ENCODE measurements at regions not wholly inside any gene's neighbourhood (a gene's known extent, or its start where the extent isn't known, plus 50 kb on each side); places are given as distances from the start of the nearest gene placed in this dataset.
"Not testable (repeated sequence)": the region's sequence is repeated elsewhere in the genome, so short reads cannot be mapped to it uniquely, and the experiment has no call there.

DNA sequence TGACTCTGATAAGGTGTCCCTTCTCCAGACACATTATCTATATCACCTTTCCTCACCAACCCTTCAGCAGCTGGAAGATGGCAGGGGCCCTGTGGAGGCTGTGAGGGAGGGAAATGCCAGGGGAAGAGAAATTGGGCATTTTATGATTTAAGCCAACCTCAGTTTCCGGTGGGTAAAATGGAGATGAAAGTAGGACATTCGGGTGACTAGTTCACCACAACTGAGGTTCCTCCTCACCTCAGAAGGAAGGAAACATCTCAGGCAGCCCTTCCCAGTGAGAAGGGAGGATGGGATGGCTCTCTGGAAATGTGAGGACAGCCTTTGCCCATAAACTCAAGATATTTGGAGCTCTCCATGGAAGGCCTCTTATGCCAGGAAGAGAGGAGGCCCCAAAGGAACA, 251.5 kb downstream of the MID1IP1 start:
- DNase-seq: no peak

DNA sequence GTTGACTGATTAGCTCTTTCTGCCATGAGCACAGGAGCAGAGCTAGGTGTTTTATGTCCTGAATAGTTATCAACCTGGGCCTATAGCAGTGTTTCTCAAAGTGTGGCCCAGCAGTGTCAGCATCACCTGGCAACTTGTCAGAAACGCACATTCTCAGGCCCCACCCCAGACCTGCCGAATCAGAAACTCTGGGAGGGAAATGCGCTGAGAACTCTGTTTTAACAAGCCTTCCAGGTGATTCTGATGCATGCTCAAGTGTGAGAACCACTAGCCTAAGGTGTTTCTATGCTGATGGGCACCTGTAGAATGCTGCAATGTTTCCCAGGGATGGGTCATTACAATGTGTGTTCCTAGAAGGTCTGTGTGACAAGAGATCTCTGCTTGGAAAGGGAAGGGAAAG, 257.5 kb downstream of the MID1IP1 start:
- no peak for DNase-seq

DNA sequence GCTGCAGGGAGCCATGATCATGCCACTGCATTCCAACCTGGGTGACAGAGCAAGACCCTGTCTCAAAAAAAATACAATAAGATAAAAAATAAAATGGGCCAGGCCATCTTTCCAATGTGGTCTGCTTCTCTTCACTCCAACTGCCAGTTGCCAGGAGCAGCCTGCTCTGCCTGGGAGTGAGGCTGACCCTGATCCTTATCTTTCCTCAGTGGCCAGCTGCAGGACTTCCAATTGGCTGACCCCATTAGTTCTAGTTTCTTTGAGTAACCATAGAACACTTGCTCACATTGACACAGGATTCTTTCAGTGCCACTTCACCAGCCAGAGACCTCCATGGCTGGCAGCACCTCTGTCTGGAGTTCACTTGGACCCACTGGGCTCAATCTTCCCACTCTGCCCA, 258.6 kb downstream of the MID1IP1 start:
- DNase-seq: no peak

DNA sequence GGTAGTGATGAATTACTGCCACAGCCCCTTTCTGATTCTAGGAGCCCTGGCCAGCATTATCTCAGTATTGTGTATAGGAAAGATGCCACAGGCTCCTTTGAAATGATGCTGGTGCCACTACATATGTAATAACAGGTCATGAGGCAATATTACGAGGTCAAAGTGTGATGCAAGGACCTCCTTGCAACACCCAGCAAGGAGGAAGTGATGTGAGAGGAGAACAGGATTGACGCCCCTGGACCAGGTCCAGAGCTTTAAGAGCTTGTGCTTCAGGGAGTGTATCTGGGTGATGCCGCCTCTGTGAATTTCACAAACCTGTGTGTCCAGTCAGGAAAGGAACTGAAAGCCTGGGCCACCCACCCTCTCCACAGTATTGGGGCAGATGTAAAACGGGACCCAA, 261.8 kb downstream of the MID1IP1 start:
- peak; percentile 81 for DNase-seq

DNA sequence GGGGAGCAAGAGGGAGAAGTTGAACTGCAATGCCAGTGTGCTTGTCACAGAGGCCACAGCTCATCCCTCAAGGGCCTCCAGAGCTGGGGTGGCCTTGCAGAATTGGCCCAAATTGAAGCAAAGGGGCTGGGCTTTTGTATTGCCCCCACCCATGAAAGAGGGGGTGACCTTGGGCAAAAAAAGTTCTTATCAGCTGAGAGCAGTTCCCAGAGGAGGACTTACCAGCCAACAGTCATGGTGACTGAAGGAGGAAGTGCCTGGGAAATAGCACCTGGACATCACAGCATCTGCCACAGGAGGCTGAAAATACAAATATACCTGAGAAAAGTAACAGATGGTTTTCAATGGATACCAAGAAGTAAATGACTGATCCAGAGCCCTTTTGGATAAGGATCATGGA, 262.4 kb downstream of the MID1IP1 start:
- DNase-seq: no peak

DNA sequence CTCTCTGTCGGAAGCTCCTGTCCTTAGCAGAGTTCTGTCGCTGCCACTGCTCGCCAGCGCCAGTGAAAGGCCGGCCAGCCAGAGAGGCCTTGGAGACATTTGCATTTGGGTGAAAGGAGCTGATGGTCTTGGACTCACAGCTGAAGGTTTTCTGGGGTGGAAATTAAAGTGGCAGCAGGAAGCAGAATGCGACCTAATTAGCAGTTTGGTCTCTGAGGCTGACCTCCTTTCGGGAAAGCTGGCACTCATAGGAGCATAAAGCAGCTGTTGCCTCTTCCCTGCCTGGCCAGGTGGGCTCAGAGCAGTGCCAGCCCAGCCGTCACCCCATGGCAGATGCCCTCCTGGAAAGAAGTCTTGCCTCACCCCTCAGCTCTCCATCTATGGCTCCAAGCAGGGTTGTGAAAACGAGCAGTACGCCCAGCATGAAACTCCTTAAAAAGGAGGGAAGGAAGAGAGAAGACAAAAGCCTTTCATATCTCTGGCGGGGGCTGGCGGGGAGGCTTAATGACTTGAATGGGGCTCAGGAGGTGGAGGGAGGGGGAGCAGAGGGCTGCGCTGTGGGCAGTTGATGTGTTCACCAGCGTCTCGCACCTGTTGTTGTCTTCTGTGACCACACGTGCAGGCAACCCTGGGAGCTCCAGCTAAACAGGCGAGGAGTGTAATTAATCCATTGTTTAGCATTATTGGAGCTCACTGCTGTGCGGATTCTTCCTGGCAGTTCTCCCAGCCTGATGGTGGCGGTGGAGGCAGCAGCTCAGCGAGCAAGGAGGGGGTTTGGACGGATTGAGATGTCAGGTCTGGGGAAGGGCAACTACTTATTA, 264.0 kb downstream of the MID1IP1 start:
- no peak for DNase-seq

DNA sequence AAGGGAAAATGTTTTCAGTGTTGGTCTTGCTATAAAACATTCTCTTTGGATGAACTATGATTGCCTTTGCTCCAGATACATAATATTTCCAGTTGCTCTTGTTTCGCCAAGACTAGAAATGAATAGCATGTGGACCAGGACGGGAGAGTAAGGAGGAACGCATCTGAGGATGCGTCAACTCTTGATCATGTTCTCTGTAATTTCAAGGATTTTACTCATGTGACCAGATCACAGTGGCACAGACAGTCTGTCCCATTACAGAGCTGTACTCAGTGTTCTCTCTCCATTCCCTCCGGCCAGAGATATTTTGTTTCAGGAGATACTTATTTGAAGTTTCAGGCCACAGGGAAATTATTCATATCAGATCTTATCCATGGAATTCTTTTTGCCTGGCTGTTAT, 266.6 kb downstream of the MID1IP1 start:
- DNase-seq: no peak

DNA sequence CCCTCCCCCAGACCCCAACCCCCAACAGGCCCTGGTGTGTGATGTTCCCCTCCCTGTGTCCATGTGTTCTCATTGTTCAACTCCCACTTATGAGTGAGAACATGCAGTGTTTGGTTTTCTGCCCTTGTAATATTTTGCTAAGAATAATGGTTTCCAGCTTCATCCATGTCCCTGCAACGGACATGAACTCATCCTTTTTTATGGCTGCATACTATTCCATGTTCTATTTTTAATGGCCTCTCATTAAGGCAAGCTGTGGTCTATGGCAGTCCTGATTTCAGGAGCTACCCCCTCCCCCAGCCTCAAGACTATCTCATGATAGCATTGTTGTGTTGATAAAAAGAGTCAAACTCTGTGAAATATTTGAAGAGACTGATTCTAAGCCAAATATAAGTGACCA, 267.4 kb downstream of the MID1IP1 start:
- not testable (repeated sequence) for DNase-seq

DNA sequence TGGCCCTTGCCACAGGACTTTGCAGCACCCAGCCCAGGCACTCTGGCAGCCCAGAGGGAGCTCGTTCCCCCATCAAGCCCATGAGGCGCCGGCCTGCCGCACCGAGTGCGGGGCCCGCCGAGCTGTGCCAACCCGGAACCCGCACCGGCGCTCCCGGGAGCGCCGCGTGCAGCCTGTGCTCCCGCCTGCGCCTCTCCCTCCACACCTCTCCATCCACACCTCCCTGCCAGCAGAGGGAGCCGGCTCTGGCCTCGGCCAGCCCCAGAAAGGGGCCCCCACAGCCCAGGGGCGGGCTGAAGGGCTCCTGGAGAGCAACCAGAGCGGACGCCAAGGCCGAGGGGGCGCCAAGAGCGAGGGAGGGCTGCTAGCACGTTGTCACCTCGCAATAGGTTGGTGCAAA, 268.8 kb downstream of the MID1IP1 start:
- DNase-seq: no peak

DNA sequence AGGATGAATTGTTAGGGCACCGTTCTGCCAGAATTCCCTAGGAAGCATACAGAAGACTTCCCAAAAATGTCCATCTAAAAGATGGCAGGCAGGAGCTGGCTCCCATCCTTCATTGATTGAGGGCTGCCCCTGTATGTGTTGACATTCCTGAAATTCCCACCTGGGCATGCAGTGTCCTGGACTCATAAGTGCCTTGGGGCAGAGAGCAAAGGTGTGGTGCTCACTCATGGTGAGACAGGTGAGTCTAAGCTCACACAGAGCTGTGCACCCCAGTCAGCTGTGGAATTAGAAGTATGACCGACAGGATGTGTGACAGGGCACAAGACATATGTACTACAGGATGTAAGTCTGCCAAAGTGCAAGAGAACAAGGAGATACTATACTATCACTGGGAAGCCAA, 271.9 kb downstream of the MID1IP1 start:
- no peak for DNase-seq

DNA sequence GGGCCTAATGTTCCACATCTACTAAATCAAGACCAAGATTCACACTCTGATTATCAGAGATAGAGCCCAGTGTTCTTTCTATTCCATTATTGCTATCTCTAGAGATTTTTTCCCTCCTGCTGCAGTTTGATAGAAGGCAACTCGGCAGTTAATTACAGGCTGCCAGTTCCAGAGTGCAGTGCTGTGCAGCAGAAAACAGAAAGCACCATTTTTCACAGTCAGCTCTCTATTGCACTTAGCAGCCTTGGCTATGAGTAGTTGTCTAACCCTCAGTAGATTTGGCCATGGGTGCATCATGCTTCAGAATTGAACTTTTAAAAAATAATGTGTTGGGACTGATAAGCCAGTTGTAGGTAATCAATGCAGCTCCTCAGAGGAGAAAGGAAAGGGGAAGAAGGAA, 295.3 kb downstream of the MID1IP1 start:
- DNase-seq: no peak

DNA sequence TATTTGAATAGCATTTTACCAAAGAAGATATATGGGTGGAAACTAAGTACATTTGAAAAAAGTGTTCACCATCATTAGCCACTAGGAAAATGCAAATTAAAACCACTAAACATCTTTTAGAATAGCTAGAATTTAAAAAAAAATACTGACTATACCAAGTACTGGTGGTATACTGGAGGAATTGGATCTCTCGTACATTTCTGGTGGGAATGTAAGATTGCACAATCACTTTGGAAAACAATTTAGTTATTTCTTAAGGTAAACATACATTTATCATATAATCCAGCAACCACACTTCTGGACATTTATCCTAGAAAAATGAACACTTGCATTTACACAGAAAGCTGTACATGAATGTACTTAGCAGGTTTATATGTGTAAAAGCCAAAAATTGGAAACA, 303.5 kb downstream of the MID1IP1 start:
- no peak for DNase-seq

DNA sequence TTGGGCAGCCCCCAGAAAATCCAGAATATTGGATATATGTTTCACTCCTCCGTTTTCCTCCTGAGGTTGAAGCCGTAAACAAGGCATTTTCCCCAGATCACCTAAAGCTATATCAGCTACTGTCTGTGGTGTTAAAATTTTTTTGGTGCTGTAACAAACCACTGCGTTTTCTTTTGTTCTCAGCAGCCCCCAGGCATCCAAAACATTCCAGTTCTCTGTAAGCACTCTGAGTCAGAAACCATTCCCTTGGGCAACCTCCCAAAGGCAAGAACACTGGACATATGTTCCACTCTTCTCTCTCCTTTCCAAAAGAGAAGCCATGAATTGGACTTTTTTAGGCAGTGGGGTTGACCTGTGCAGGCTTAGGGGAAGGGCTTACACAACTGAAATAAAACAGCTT, 310.9 kb downstream of the MID1IP1 start:
- no peak for DNase-seq

DNA sequence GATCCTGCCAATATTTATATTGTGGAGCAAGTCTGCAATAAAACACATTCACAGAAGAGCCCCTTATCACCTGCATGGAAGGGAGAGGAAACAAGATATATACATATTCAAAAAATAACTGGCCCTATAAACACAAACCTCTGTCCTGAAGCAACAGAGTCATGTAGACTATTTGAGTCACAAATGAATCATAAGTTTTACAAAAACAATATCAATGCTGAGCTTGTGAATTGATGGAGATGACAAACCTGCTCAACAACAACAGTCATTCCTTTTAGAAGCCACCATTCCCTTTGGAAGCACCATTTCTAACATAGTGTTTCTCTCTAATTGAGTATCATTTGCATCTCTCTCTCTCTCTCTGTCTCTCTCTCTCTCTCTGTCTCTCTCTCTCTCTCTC, 313.9 kb downstream of the MID1IP1 start:
- DNase-seq: no peak

DNA sequence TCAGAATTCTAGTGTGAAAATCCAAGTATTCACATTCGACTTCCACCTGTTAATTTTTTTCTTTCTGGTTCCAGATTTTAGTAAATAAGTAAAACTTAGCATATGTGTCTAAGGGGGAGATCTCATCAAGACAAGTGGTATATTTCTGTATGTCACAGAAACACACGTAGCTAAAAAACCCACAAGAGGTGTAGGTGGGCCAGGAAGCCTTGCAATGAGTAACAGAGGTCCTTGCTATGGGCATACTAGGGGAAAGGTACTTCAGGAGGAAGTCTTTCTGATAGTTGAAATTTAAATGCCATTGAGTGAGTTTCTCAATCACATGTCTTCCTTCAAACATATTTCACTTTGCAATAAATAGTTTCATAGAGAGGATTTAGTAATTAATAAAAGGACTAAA, 315.8 kb downstream of the MID1IP1 start:
- no peak for DNase-seq

DNA sequence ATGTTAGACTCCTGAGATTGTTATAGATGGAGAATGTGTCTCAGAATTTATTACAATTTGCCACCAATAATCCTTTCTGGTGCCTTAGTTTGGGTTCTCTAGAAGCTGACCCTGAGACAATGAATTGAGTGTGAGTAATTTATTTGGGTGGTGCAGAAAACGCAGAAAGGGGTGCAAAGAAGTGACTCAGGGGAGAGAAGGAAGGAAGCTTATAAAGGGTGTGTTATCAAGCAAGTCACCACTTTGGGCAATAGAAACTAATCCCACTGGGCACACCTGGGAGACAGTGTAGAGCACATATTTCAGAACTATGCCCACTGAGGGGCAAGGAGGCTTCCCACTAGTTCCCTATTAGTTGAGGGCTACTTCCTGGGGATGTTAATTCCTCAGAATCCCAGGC, 320.6 kb downstream of the MID1IP1 start:
- no peak for DNase-seq

DNA sequence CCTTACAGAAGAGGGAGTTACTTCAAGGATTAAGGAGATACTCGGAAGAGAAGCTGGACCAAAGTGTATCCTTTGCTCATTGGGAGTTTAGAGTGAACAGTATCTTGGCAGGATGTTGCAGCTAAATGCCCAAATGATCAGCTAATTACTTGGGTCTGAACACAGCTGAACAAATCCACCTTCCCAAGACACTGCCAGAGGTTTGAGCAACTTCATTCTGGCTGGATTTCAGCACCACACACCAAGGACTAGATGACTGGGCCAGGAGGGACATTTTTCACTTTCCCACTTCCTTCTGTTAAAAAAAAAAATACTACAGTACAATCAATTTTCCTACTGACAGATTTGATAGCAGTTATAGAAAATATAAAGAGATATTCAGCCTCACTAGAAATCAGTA, 324.6 kb downstream of the MID1IP1 start:
- no peak for DNase-seq

DNA sequence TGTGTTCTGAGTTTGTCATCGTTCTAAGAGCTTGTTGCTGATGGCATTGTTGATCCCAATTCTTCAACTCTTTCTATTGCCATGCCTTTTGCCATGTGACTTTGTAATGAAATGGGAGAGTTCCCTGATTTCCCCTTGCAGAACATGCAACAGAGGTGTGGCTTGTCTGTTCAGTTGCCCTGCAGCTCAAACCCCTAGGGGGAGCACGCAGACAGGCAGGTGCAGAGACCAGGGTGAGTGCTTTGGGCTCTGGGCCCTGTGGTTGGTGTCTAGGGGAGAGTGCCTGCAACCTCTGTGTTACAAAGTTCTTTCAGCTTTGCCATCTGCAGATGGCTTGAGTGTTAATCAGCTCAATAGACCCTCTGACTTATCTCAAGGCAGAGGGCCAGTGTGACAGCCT, 332.7 kb downstream of the MID1IP1 start:
- DNase-seq: no peak

DNA sequence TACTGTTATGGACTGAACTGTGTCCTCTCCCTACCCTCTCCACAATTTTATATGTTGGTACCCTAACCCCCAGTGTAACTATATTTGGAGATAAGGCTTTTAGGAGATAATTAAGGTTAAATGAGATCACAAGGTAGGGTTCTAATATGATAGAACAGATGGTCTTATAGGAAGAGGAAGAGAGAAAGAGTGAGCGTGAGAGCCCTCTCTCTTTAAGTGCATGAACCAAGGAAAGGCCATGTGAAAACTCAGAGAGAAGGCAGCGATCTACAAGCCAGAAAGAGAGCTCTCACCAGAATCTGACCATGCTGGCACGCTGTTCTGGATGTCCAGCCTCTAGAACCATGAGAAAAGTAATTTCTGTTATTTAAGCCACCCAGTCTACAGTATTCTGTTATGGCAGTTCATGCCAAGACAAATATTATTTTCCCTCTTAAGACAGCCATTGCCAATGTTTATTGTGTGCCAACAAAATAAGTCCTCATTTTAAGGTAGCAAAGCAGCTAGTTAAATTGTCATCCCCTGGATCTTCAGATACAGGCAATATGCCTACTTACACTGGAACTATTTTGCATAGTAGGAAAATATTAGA, 336.2 kb downstream of the MID1IP1 start:
- DNase-seq: no peak

DNA sequence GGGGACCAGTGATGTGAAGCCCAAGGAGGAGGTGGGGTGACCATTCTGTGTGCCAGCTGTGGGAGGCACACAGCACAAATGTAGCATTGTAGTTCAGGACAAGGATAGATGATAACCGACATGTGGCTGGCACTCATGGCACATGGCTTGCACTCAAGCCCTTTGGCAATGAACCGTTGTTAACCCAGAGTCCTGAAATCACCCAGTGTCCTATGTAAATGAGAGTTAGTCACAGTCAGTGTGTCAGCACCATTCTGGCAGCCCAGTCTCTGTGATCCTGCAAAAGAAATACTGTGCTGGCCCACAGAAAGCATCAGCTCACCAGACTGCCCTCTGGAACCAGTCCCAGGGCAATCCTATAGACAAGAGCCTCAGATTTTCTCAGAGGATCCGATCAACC, 339.3 kb downstream of the MID1IP1 start:
- no peak for DNase-seq

DNA sequence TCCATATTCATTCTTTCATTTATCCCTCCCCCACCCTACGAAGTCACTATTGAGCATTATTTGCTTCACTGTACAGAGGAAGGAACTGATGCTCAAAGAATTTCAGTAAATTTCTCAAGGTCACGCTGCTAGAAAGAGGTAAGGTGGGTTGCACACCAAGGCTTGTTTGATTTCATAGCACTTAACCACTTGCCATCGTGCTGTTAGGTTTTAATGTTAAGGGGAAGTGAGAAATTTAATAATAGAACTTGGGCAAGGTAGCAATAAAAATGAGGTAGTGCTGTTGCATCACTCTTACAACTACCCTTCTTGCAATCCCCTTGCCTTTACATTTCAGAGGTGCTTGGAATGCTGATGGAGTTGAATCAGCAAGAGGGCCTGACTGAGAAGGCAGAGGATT, 343.1 kb downstream of the MID1IP1 start:
- DNase-seq: peak; percentile 71

DNA sequence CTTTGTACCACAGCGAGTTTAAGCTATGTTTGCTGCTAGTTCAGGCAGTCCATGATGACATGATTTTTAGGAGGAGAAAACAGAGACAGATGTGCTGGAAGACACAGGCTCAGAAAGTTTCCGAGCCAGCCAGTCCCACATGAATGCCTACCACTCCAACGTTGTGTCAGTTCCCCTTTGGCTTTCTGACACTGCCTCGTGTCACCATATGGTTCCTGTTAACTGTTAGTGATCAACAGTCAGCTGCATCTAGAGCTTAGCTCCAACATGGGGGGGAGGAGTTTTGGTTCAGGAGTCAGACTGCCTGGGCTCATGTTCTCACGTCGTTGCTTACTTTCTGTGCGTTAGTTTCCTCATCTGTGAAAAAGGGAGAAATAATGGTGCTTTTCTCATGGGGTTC, 343.7 kb downstream of the MID1IP1 start:
- DNase-seq: peak; percentile 85

DNA sequence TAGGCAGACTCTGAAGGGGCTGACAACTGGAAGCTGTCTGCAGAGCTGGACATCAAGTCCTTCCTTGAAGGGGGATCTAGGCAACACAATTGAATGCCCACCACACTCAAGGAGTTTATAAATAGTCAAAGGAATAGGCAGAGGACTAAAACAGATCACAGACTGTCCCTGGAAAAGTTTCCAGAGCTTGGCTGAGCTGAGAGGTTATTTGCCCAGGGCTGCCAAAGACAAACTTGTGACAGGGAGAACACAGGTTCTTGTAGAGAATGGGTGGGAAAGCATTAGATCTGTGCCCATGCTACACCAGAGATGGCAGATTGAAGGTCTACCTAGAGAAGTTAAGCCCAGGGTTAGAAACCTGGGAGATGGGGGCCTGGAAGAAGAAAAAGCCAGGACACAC, 344.6 kb downstream of the MID1IP1 start:
- no peak for DNase-seq

DNA sequence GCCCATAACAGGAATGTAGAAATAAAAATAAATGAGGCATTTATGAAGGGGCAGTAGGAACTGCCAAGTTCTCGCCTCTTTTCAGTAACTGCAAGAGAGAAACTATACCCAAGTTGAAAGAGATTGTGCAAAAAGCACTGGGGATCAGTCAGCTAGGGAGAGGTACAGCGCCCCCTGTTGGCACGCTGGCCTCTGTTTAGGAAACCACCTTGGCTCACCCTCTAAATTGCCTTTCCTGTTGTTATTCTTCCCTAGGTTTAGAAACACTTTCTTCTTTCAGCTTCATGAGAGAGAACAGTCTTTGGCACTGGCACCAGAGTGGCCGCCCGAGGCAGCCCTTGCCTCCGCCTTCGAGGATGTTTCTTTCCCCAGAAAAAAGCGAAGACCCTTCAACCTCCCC, 348.5 kb downstream of the MID1IP1 start:
- DNase-seq: peak; percentile 80

DNA sequence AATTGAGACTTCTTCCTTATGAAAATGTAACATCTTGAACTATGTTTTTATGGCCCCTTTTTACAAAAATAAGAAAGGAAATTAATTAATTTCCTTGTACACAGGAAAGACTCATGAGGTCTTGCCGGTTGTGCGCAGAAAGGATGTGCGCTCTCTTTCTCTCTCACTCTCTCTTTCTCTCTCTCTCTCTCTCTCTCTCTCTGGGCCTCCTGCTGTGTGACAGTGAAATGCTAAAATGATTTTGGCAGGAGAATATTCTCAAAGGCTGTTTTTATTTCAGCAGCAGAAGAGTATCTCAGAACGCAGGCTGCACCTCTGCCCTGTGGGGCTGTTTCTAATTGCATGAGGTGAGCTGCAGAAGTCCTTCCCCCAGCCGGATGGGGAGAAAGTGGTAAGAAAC, 349.0 kb downstream of the MID1IP1 start:
- no peak for DNase-seq
